Epithelial cell of esophagus (primary cell): ENCODE measurements at regions not wholly inside any gene's neighbourhood (a gene's known extent, or its start where the extent isn't known, plus 50 kb on each side); places are given as distances from the start of the nearest gene placed in this dataset.
A peak's percentile ranks its signal among the peaks of the same experiment; 100 is the strongest.
"Not testable (repeated sequence)": the region's sequence is repeated elsewhere in the genome, so short reads cannot be mapped to it uniquely, and the experiment has no call there.

ENCODE experiments used
- DNase-seq: peaks from one replicate; pipeline ENCODE4 v3.0.0; 2010; ENCODE audit warnings: low read depth
- H3K4me3 ChIP-seq: 2 replicates; pipeline ENCODE4 v1.5.1; 2011; ENCODE audit warnings: mild to moderate bottlenecking, low read length, control low read depth
- CTCF ChIP-seq: IDR thresholded peaks from 2 replicates; pipeline ENCODE4 v1.5.1; 2011; ENCODE audit warnings: low read depth, mild to moderate bottlenecking, low read length, control low read depth, inconsistent platforms; ENCODE audit not compliant: insufficient read depth; ENCODE audit errors: missing control alignments

- H3K4me3 ChIP-seq = no peak overlapping the region
- no peak for DNase-seq
- no peak for TF ChIP-seq CTCF
These were observed 71.3 kb upstream of the DYNLT3 start for GRCh38 chrX:37918703-37919102.

GRCh38 chrX:37921758-37922157, 74.4 kb upstream of the DYNLT3 start:
- H3K4me3 ChIP-seq = no peak overlapping the region
- no peak for TF ChIP-seq CTCF
- peak; percentile 67 for DNase-seq

- no peak for DNase-seq
- TF ChIP-seq CTCF = no peak
- no peak overlapping the region for H3K4me3 ChIP-seq
These were observed 75.6 kb upstream of the DYNLT3 start for GRCh38 chrX:37922928-37923327.

- not testable (repeated sequence) for H3K4me3 ChIP-seq, DNase-seq
These were observed 78.4 kb upstream of the DYNLT3 start for GRCh38 chrX:37925761-37926160.

GRCh38 chrX:37926700-37927099, 79.3 kb upstream of the DYNLT3 start:
- peak; percentile 24 for TF ChIP-seq CTCF
- peak; percentile 41 for DNase-seq
- H3K4me3 ChIP-seq = no peak overlapping the region

- peak; percentile 40 for DNase-seq
These were observed 64.2 kb upstream of the SYTL5 start for GRCh38 chrX:37942170-37942569.

GRCh38 chrX:37943554-37944344, 62.6 kb upstream of the SYTL5 start:
- no peak overlapping the region for H3K4me3 ChIP-seq
- no peak for TF ChIP-seq CTCF
- DNase-seq = peak; percentile 1

More at GRCh38 chrX:37942170-37942569, 64.2 kb upstream of the SYTL5 start:
- TF ChIP-seq CTCF = no peak
- H3K4me3 ChIP-seq = no peak overlapping the region
